ENCODE measurements at regions not wholly inside any gene's neighbourhood (a gene's known extent, or its start where the extent isn't known, plus 50 kb on each side); places are given as distances from the start of the nearest gene placed in this dataset.

GRCh38 chr5:119951330-119951934 lies 322.1 kb downstream of the FAM170A start:
- no peak overlapping the region for H3K4me3 ChIP-seq
- H3K4me1 ChIP-seq (replicated peaks in 1 of 2), result no peaks in the 10 kb centered on the region
- H3K9me3 ChIP-seq (replicated peaks in 1 of 3), result no peaks in the 10 kb centered on the region
- no peaks in the 10 kb centered on the region for H3K27me3 ChIP-seq
- H3K36me3 ChIP-seq (replicated peaks in 1 of 2), result no peaks in the 10 kb centered on the region
- 52 to 63% (median 59%) methylated on average over 4 of the region's 4 CpGs for WGBS, 4 donors
- no peak for TF ChIP-seq POLR2A (IDR thresholded peaks at IDR 0.05)
- no peak for TF ChIP-seq CTCF (IDR thresholded peaks at IDR 0.05)
- no peak overlapping the region for H3K27ac ChIP-seq
- intact Hi-C loops (cut with DNase I), result no loop called here
- no peak for DNase-seq

- no peaks in the 10 kb centered on the region for H3K9me3 ChIP-seq (replicated peaks in 1 of 3)
- 53 to 85% (median 78%) methylated on average over 1 of the region's 1 CpG for WGBS, 4 donors
- TF ChIP-seq CTCF (IDR thresholded peaks at IDR 0.05), result no peak
- TF ChIP-seq POLR2A (IDR thresholded peaks at IDR 0.05), result no peak
- no peaks in the 10 kb centered on the region for H3K36me3 ChIP-seq (replicated peaks in 1 of 2)
- DNase-seq, result no peak
- H3K4me3 ChIP-seq, result no peak overlapping the region
- no peaks in the 10 kb centered on the region for H3K27me3 ChIP-seq
- H3K27ac ChIP-seq, result no peak overlapping the region
- no peaks in the 10 kb centered on the region for H3K4me1 ChIP-seq (replicated peaks in 1 of 2)
- intact Hi-C loops (cut with DNase I), result no loop called here
These were observed 324.1 kb downstream of the FAM170A start for GRCh38 chr5:119953474-119953873.

GRCh38 chr5:119954106-119954505 lies 324.7 kb downstream of the FAM170A start:
- TF ChIP-seq CTCF (IDR thresholded peaks at IDR 0.05) (no peak), POLR2A (IDR thresholded peaks at IDR 0.05) (no peak)
- no peaks in the 10 kb centered on the region for H3K36me3 ChIP-seq (replicated peaks in 1 of 2)
- H3K9me3 ChIP-seq (replicated peaks in 1 of 3), result no peaks in the 10 kb centered on the region
- no peaks in the 10 kb centered on the region for H3K4me1 ChIP-seq (replicated peaks in 1 of 2)
- no peak overlapping the region for H3K27ac ChIP-seq
- no peak for DNase-seq
- H3K4me3 ChIP-seq, result no peak overlapping the region
- intact Hi-C loops (cut with DNase I), result no loop called here
- no peaks in the 10 kb centered on the region for H3K27me3 ChIP-seq

GRCh38 chr5:119961993-119962392 lies 332.6 kb downstream of the FAM170A start:
- no peaks in the 10 kb centered on the region for H3K4me1 ChIP-seq (replicated peaks in 1 of 2)
- TF ChIP-seq CTCF (IDR thresholded peaks at IDR 0.05) (no peak), POLR2A (IDR thresholded peaks at IDR 0.05) (no peak)
- 72 to 86% (median 83%) methylated on average over 1 of the region's 1 CpG for WGBS, 4 donors
- no peak overlapping the region for H3K27ac ChIP-seq
- no peak overlapping the region for H3K4me3 ChIP-seq
- intact Hi-C loops (cut with DNase I), result no loop called here
- H3K9me3 ChIP-seq (replicated peaks in 1 of 3), result no peaks in the 10 kb centered on the region
- H3K36me3 ChIP-seq (replicated peaks in 1 of 2), result no peaks in the 10 kb centered on the region
- H3K27me3 ChIP-seq, result no peaks in the 10 kb centered on the region
- no peak for DNase-seq
